Colonic mucosa (tissue), 4 donors: ENCODE measurements at regions not wholly inside any gene's neighbourhood (a gene's known extent, or its start where the extent isn't known, plus 50 kb on each side); places are given as distances from the start of the nearest gene placed in this dataset.
"Not testable (repeated sequence)": the region's sequence is repeated elsewhere in the genome, so short reads cannot be mapped to it uniquely, and the experiment has no call there.

Experiments
- DNase-seq: peaks from one replicate; pipeline ENCODE4 v3.0.0-alpha.2; 2020
- H3K27ac ChIP-seq: fragments of 200-600 bp; one replicate; pipeline ENCODE4 v1.8.0; 2021
- H3K27me3 ChIP-seq: fragments of 200-600 bp; one replicate; pipeline ENCODE4 v1.8.0; 2021
- H3K36me3 ChIP-seq: fragments of 200-600 bp; one replicate; pipeline ENCODE4 v1.8.0; 2021
- H3K4me1 ChIP-seq: fragments of 200-600 bp; one replicate; pipeline ENCODE4 v1.8.0; 2021; ENCODE audit warnings: mild to moderate bottlenecking
- H3K4me3 ChIP-seq: fragments of 200-600 bp; one replicate; pipeline ENCODE4 v1.8.0; 2021
- H3K9ac ChIP-seq, 2 donors: one replicate each; pipeline ENCODE4 v1.7.0; 2013; ENCODE audit warnings: control low read depth in 2 of 2, low read depth in 2 of 2, low read length in 2 of 2
- H3K9me3 ChIP-seq: fragments of 200-600 bp; one replicate; pipeline ENCODE4 v1.8.0; 2021
- intact Hi-C: fragments of 100-400 bp; cut with DNase I; formaldehyde crosslinking; loops from one replicate; pipeline ENCODE4 v1.14.1; 2022
- TF ChIP-seq, protein P1 (sequence below): fragments of 200-600 bp; IDR thresholded peaks from one replicate; pipeline ENCODE4 v1.8.0; 2022; ENCODE audit warnings: antibody characterized with exemption, mild to moderate bottlenecking
- donor health status: healthy.
- donor health status: DM: no; HTN: no; CAD: no.
- donor health status: DM: no; HTN: no; CAD: no.

DNA sequence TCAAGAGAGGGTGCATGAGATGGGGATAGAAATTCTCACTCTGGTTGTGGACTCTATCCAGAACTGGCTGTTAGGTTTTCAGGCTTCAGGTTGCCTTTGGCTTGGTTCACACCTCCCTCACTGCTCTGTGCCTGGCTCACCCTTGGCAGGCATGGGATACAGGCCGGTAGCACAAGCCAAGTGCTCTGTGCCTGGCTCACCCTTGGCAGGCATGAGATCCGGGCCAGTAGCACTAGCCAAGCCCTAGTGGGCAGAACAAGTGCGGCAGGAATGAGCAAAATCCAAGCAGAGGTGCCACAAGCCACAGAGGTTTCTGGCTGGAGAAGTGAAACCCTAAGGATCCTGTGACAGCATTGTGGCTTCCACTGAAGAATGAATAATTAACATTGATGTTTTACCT is 1642.3 kb downstream of the C4orf33 start:
- intact Hi-C loops = no loop called here
- H3K27me3 ChIP-seq = no peaks in the 10 kb centered on the region
- no peak overlapping the region for H3K9ac ChIP-seq
- DNase-seq = no peak
- H3K9me3 ChIP-seq = no peaks in the 10 kb centered on the region
- no peaks in the 10 kb centered on the region for H3K4me1 ChIP-seq
- TF ChIP-seq, protein P1, sequence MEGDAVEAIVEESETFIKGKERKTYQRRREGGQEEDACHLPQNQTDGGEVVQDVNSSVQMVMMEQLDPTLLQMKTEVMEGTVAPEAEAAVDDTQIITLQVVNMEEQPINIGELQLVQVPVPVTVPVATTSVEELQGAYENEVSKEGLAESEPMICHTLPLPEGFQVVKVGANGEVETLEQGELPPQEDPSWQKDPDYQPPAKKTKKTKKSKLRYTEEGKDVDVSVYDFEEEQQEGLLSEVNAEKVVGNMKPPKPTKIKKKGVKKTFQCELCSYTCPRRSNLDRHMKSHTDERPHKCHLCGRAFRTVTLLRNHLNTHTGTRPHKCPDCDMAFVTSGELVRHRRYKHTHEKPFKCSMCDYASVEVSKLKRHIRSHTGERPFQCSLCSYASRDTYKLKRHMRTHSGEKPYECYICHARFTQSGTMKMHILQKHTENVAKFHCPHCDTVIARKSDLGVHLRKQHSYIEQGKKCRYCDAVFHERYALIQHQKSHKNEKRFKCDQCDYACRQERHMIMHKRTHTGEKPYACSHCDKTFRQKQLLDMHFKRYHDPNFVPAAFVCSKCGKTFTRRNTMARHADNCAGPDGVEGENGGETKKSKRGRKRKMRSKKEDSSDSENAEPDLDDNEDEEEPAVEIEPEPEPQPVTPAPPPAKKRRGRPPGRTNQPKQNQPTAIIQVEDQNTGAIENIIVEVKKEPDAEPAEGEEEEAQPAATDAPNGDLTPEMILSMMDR = no peak
- H3K4me3 ChIP-seq = no peak overlapping the region
- no peaks in the 10 kb centered on the region for H3K36me3 ChIP-seq
- no peak overlapping the region for H3K27ac ChIP-seq

DNA sequence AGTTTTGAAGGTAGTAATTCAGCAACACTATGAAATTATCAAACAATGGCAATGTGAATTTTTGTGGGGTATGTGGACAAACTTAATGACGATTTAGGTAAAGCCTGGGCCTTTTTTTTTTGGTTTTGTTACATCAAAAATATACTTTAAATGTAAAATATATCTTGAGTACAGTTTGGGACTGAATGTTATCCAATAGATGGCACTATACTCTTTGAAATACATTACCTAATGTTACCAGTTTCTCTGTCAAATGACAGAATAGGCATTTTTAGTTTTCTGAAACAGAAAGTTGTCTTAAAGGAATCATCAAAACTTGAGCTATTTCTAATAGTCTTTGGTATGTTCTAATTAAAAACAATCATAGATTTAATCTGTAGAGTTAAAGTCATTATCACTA is 1651.9 kb downstream of the C4orf33 start:
- no peaks in the 10 kb centered on the region for H3K9me3 ChIP-seq
- intact Hi-C loops = no loop called here
- no peaks in the 10 kb centered on the region for H3K27me3 ChIP-seq
- no peak overlapping the region for H3K27ac ChIP-seq
- H3K9ac ChIP-seq = no peak overlapping the region
- no peak overlapping the region for H3K4me3 ChIP-seq
- no peak for DNase-seq
- H3K36me3 ChIP-seq = no peaks in the 10 kb centered on the region
- no peaks in the 10 kb centered on the region for H3K4me1 ChIP-seq
- TF ChIP-seq, protein P1 = no peak

DNA sequence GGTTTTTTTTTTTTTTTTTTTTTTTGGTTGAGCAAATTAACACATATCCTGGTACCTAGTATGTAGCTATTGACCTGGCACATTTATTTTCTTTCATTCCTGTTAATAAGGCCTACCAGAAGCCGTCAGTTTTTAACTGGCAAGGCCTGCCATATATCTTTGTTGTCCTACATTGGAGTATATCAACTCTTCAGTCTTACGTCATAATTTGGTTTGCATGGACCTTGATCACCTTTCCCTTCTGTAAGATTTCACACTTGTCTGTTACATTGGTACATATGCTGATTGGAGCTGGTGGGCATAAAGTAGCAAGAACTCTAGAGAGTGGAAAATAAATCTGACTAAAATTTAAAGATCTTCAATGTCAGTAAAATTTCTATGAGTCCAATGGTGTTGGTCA is 1658.0 kb downstream of the C4orf33 start:
- H3K9ac ChIP-seq = no peak overlapping the region
- intact Hi-C loops = no loop called here
- H3K36me3 ChIP-seq = no peaks in the 10 kb centered on the region
- H3K27ac ChIP-seq = no peak overlapping the region
- H3K9me3 ChIP-seq = no peaks in the 10 kb centered on the region
- no peak overlapping the region for H3K4me3 ChIP-seq
- H3K27me3 ChIP-seq = no peaks in the 10 kb centered on the region
- no peak for DNase-seq
- H3K4me1 ChIP-seq = no peaks in the 10 kb centered on the region
- TF ChIP-seq, protein P1 = no peak

DNA sequence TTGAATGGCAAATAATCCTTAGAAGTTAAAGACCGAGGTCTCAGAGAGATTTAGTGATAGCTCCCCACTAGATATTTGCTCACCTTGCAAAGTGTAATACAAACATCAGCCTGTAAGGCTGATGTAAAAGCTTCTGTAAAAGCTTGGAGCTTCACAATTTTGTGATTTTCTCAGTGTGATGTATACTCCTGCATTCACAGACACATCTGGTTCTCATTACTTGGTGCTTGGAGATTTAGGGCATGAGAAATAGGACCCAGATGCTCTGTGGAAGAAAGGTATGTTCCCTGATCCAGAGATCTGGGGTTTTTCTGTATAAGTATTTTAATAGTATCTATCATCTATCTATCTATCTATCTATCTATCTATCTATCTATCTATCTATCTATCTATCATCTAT is 1664.3 kb downstream of the C4orf33 start:
- no peak for DNase-seq
- H3K9ac ChIP-seq = no peak overlapping the region
- no peak overlapping the region for H3K27ac ChIP-seq
- intact Hi-C loops = no loop called here
- no peaks in the 10 kb centered on the region for H3K36me3 ChIP-seq
- no peak overlapping the region for H3K4me3 ChIP-seq
- TF ChIP-seq, protein P1 = no peak
- no peaks in the 10 kb centered on the region for H3K27me3 ChIP-seq
- H3K4me1 ChIP-seq = no peaks in the 10 kb centered on the region
- no peaks in the 10 kb centered on the region for H3K9me3 ChIP-seq

DNA sequence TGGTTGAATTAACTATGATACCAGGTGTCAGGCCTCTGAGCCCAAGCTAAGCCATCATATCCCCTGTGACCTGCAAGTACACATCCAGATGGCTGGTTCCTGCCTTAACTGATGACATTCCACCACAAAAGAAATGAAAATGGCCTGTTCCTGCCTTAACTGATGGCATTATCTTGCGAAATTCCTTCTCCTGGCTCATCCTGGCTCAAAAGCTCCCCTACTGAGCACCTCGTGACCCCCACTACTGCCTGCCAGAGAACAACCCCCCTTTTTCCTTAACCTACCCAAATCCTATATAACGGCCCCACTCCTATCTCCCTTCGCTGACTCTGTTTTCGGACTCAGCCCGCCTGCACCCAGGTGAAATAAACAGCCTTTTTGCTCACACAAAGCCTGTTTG is 1671.4 kb downstream of the C4orf33 start:
- H3K4me3 ChIP-seq, H3K36me3 ChIP-seq, H3K27me3 ChIP-seq, H3K9ac ChIP-seq, intact Hi-C loops, DNase-seq, H3K9me3 ChIP-seq, H3K4me1 ChIP-seq, H3K27ac ChIP-seq: not testable (repeated sequence)

DNA sequence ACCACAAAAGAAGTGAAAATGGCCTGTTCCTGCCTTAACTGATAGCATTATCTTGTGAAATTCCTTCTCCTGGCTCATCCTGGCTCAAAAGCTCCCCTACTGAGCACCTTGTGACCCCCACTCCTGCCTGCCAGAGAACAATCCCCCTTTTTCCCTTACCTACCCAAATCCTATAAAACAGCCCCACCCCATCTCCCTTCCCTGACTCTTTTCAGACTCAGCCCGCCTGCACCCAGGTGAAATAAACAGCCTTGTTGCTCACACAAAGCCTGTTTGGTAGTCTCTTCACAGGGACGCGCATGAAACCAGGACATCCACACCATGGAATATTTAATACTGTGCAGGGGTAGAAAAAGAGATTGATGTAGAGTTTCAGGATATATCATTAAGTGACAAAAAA is 1677.0 kb downstream of the C4orf33 start:
- H3K4me1 ChIP-seq, H3K27me3 ChIP-seq, H3K9ac ChIP-seq, H3K9me3 ChIP-seq, DNase-seq, H3K36me3 ChIP-seq, H3K4me3 ChIP-seq, H3K27ac ChIP-seq, intact Hi-C loops: not testable (repeated sequence)

DNA sequence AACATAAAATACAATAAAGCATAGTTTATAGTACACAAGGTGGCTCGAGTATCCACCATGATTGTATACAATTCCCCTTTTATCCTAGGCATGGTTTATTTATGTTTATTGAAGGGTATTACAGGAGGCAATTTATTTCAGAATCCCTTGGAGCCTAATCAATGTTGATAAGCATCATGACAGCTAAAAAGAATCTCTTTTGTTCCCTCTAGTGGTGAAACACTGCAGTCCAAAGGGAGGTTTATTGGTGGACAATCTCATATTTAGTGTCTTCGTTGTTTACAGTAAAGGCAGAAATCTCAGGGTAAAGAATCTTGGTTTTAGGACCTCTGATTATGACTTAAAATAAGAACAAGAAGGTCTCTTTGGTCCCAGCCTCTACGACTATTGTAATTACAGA is 1712.5 kb downstream of the C4orf33 start:
- no peak for DNase-seq
- no peak overlapping the region for H3K27ac ChIP-seq
- H3K4me3 ChIP-seq = no peak overlapping the region
- no peaks in the 10 kb centered on the region for H3K4me1 ChIP-seq
- H3K9me3 ChIP-seq = no peaks in the 10 kb centered on the region
- no peaks in the 10 kb centered on the region for H3K27me3 ChIP-seq
- intact Hi-C loops = no loop called here
- no peak overlapping the region for H3K9ac ChIP-seq
- H3K36me3 ChIP-seq = no peaks in the 10 kb centered on the region
- TF ChIP-seq, protein P1 = no peak
